MM.1S (cell line): ENCODE measurements at regions not wholly inside any gene's neighbourhood (a gene's known extent, or its start where the extent isn't known, plus 50 kb on each side); places are given as distances from the start of the nearest gene placed in this dataset.

Source experiments
- DNase-seq: peaks from one replicate; pipeline ENCODE4 v3.0.0-alpha.2; 2015
- H2AFZ ChIP-seq: fragments of 300-600 bp; sonication (generic); 2 replicates; pipeline ENCODE4 v1.6.0; 2016; ENCODE audit warnings: antibody characterized with exemption, low read length
- H3F3A ChIP-seq: fragments of 300-600 bp; sonication (generic); 2 replicates; pipeline ENCODE4 v1.6.1; 2016; ENCODE audit warnings: mild to moderate bottlenecking, antibody characterized with exemption, low read length, moderate library complexity, mixed read lengths; ENCODE audit not compliant: insufficient read depth
- H3K27ac ChIP-seq: fragments of 300-600 bp; sonication (generic); 2 replicates; pipeline ENCODE4 v1.5.1; 2016; ENCODE audit warnings: mild to moderate bottlenecking, low read length
- H3K27me3 ChIP-seq: fragments of 300-600 bp; sonication (generic); replicated peaks from 2 replicates; pipeline ENCODE4 v1.6.0; 2016; ENCODE audit warnings: low read length; ENCODE audit not compliant: insufficient read depth
- H3K36me3 ChIP-seq: fragments of 300-600 bp; sonication (generic); replicated peaks from 2 replicates; pipeline ENCODE4 v1.6.1; 2016; ENCODE audit warnings: mild to moderate bottlenecking, low read length, mixed read lengths; ENCODE audit not compliant: insufficient read depth
- H3K4me1 ChIP-seq: fragments of 300-600 bp; sonication (generic); 2 replicates; pipeline ENCODE4 v1.6.1; 2016; ENCODE audit warnings: low read length, mixed read lengths
- H3K4me2 ChIP-seq: fragments of 300-600 bp; sonication (generic); 2 replicates; pipeline ENCODE4 v1.6.0; 2016; ENCODE audit warnings: low read depth, low read length
- H3K4me3 ChIP-seq: fragments of 300-600 bp; sonication (generic); 2 replicates; pipeline ENCODE4 v1.5.1; 2016; ENCODE audit warnings: low read length, mixed read lengths
- H3K79me2 ChIP-seq: fragments of 300-600 bp; sonication (generic); 2 replicates; pipeline ENCODE4 v1.6.1; 2016; ENCODE audit warnings: mixed run types, low read length, mixed read lengths
- H3K9ac ChIP-seq: fragments of 300-600 bp; sonication (generic); 2 replicates; pipeline ENCODE4 v1.6.1; 2016; ENCODE audit warnings: low read length, mixed read lengths
- H3K9me2 ChIP-seq: fragments of 300-600 bp; sonication (generic); replicated peaks from 2 replicates; pipeline ENCODE4 v1.6.1; 2016; ENCODE audit warnings: mild to moderate bottlenecking, low read length, mixed read lengths; ENCODE audit not compliant: insufficient read depth
- H3K9me3 ChIP-seq: fragments of 300-600 bp; sonication (generic); replicated peaks from 2 replicates; pipeline ENCODE4 v1.6.1; 2016; ENCODE audit warnings: mild to moderate bottlenecking, low read length, mixed read lengths; ENCODE audit not compliant: insufficient read depth
- H4K20me1 ChIP-seq: fragments of 300-600 bp; sonication (generic); 2 replicates; pipeline ENCODE4 v1.6.1; 2016; ENCODE audit warnings: mild to moderate bottlenecking, low read length, moderate library complexity, mixed read lengths; ENCODE audit not compliant: insufficient read depth
- CTCF ChIP-seq: fragments of 300-600 bp; sonication (generic); IDR thresholded peaks from 2 replicates; pipeline ENCODE4 v1.5.1; 2016; ENCODE audit warnings: antibody characterized with exemption, low read length, mixed read lengths
- EZH2 ChIP-seq: fragments of 300-600 bp; sonication (generic); optimal IDR thresholded peaks from 2 replicates; pipeline ENCODE3; 2017; ENCODE audit warnings: low read depth, mild to moderate bottlenecking, antibody characterized with exemption, low read length, mixed read lengths
- EZH2phosphoT487 ChIP-seq: fragments of 300-600 bp; sonication (generic); IDR thresholded peaks from 2 replicates; pipeline ENCODE4 v1.6.1; 2018; ENCODE audit warnings: antibody characterized with exemption, low read length

- Histone ChIP-seq H3K9me3 (no peaks in the 10 kb centered on the region), H3K9ac (no peak overlapping the region), H2AFZ (no peak overlapping the region), H3F3A (no peaks in the 10 kb centered on the region), H3K4me2 (no peak overlapping the region), H3K79me2 (no peaks in the 10 kb centered on the region), H3K4me3 (no peak overlapping the region), H3K27me3 (no peaks in the 10 kb centered on the region), H3K36me3 (no peaks in the 10 kb centered on the region), H3K4me1 (no peaks in the 10 kb centered on the region), H3K27ac (no peak overlapping the region), H4K20me1 (no peaks in the 10 kb centered on the region), H3K9me2 (no peaks in the 10 kb centered on the region)
- no peak for TF ChIP-seq EZH2phosphoT487
- TF ChIP-seq EZH2, result no peak
- TF ChIP-seq CTCF, result no peak
- no peak for DNase-seq
Measured at GRCh38 chr11:95688501-95689222, 100.9 kb downstream of the FAM76B start.

DNA sequence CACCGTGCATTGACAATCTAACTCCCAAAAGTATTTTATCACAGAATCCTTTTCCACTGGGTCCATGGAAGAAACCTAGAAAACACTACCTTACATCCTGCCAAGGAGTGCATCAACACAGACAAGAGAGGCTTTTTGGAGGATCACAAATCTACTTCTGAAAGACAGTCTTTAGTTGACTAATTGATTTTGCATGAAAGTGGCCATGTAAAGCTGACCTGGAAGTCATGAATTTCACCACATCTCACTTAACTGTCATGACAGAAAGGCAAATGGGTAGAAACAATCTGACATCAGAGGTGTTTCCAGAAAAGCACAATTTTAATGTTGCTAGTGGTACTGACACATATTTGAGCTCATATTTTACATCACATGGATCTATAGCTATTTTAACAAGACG lies 101.6 kb downstream of the FAM76B start:
- Histone ChIP-seq H3K27me3 (no peaks in the 10 kb centered on the region), H3K4me2 (no peak overlapping the region), H2AFZ (no peak overlapping the region), H3K9me3 (no peaks in the 10 kb centered on the region), H4K20me1 (no peaks in the 10 kb centered on the region), H3K9ac (no peak overlapping the region), H3K4me3 (no peak overlapping the region), H3K36me3 (no peaks in the 10 kb centered on the region), H3K79me2 (no peaks in the 10 kb centered on the region), H3K9me2 (no peaks in the 10 kb centered on the region), H3K27ac (no peak overlapping the region), H3F3A (no peaks in the 10 kb centered on the region), H3K4me1 (no peaks in the 10 kb centered on the region)
- no peak for DNase-seq
- TF ChIP-seq CTCF (no peak), EZH2 (no peak), EZH2phosphoT487 (no peak)

GRCh38 chr11:95686265-95686664 lies 103.3 kb downstream of the FAM76B start:
- Histone ChIP-seq H4K20me1 (no peaks in the 10 kb centered on the region), H3K4me3 (no peak overlapping the region), H3K27ac (no peak overlapping the region), H3K9me3 (no peaks in the 10 kb centered on the region), H3F3A (no peaks in the 10 kb centered on the region), H2AFZ (no peak overlapping the region), H3K9me2 (no peaks in the 10 kb centered on the region), H3K9ac (no peak overlapping the region), H3K4me1 (peaks cover 7% of the 10 kb centered on the region), H3K36me3 (no peaks in the 10 kb centered on the region), H3K27me3 (no peaks in the 10 kb centered on the region), H3K4me2 (no peak overlapping the region), H3K79me2 (no peaks in the 10 kb centered on the region)
- TF ChIP-seq EZH2 (no peak), EZH2phosphoT487 (no peak), CTCF (no peak)
- DNase-seq, result no peak
